ENCODE measurements at regions not wholly inside any gene's neighbourhood (a gene's known extent, or its start where the extent isn't known, plus 50 kb on each side); places are given as distances from the start of the nearest gene placed in this dataset.

DNA sequence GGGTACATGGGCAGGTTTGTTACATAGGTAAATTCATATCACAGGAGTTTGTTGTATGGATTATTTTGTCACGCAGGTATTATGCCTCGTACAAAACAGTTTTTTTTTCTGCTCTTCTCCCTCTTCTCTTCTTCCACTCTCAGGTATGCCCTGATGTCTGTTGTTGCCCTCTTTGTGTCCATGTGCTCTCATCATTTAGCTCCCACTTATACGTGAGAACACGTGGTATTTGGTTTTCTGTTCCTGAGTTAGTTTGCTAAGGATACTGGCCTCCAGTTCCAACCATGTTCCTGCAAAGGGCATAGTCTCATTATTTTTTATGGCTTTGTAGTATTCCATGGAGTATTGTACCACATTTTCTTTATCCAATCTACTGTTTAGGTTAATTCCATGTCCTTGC lies 65.7 kb downstream of the UNC5CL start:
- TF ChIP-seq, protein P1, sequence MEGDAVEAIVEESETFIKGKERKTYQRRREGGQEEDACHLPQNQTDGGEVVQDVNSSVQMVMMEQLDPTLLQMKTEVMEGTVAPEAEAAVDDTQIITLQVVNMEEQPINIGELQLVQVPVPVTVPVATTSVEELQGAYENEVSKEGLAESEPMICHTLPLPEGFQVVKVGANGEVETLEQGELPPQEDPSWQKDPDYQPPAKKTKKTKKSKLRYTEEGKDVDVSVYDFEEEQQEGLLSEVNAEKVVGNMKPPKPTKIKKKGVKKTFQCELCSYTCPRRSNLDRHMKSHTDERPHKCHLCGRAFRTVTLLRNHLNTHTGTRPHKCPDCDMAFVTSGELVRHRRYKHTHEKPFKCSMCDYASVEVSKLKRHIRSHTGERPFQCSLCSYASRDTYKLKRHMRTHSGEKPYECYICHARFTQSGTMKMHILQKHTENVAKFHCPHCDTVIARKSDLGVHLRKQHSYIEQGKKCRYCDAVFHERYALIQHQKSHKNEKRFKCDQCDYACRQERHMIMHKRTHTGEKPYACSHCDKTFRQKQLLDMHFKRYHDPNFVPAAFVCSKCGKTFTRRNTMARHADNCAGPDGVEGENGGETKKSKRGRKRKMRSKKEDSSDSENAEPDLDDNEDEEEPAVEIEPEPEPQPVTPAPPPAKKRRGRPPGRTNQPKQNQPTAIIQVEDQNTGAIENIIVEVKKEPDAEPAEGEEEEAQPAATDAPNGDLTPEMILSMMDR (IDR thresholded peaks at IDR 0.05; ENCODE audit: insufficient read depth, low read depth, low read length, missing control alignments) = no peak
- no peak for DNase-seq (ENCODE audit: low read depth)
- no peak overlapping the region for H3K4me3 ChIP-seq (ENCODE audit: low read length)

DNA sequence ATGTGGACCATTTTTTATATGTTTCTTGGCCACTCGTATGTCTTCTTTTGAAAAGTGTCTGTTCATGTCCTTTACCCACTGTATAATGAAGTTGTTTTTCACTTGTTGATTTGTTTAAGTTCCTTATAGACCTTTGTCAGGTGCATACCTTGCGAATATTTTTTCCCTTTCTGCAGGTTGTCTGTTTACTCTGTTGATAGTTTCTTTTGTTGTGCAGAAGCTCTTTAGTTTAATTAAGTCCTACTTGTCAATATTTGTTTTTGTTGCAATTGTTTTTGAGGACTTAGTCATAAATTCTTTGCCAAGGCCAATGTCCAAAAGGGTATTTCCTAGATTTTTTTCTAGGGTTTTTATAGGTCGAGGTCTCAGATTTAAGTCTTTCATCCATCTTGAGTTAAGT lies 66.2 kb downstream of the UNC5CL start:
- TF ChIP-seq, protein P1 (IDR thresholded peaks at IDR 0.05; ENCODE audit: insufficient read depth, low read depth, low read length, missing control alignments) = no peak

DNA sequence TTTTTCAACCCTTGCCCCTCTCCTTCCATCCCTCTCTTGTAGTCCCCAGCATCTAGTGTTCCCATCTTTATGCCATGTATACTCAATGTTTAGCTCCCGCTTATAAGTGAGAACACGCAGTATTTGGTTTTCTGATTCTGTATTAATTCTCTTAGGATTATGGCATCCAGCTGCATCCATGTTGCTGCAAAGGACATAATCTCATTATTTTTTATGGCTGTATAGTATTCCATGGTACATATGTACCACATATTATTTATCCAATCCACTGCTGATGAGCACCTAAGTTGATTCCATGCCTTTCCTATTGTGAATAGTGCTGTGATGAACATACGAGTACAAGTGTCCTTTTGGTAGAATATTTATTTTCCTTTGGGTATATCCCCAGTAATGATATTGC lies 66.8 kb downstream of the UNC5CL start:
- no peak overlapping the region for H3K4me3 ChIP-seq (ENCODE audit: low read length)
- TF ChIP-seq, protein P1 (IDR thresholded peaks at IDR 0.05; ENCODE audit: insufficient read depth, low read depth, low read length, missing control alignments) = no peak
- DNase-seq (ENCODE audit: low read depth) = no peak

More for the DNA sequence above, 66.2 kb downstream of the UNC5CL start:
- no peak overlapping the region for H3K4me3 ChIP-seq (ENCODE audit: low read length)
- no peak for DNase-seq (ENCODE audit: low read depth)

DNA sequence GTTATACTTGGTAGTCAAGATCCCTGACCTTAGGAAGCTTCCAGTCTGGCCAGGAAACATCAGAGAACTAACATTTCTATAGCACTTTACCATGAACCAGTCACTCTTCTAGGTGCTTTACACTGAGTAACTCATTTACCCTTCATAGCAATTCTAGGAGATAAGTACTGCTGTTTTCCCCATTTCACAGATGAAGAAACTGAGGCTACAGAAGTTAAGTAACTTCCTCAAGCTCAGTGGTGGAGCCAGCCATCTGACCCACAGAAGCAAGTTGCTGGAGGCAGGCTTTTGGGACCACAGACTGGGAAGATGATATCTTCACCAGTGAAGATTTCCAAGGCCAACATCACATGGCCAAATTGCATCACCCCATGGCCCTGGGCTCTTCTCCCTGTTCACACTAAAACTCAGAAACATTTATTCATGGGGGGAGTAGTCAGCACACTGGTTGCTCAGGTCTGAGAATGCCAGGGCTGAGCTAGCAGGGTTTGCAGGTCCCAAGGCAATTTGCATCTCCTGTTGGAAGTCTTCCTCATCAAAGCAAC lies 70.3 kb downstream of the UNC5CL start:
- H3K4me3 ChIP-seq (ENCODE audit: low read length) = no peak overlapping the region
- TF ChIP-seq, protein P1 (IDR thresholded peaks at IDR 0.05; ENCODE audit: insufficient read depth, low read depth, low read length, missing control alignments) = no peak
- DNase-seq (ENCODE audit: low read depth) = no peak

DNA sequence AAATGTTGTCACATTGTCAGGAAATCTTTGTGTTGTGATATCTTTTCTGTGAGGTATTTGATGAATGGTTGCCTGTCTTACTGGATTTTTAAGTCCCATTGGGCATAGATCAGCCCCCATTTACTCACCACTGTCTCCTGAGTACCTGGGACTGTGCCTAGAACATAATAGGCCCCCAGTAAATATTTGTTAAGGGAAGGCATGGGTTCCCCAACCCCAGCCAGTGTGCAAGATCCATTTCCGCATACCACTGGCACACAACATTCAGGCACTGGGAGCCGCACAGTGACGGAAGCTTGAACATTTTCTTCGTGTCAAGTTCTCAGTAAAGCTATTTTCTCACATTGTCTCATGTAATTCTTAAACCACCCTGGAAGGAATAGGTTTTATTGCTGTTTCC lies 72.2 kb downstream of the UNC5CL start:
- DNase-seq (ENCODE audit: low read depth) = no peak
- H3K4me3 ChIP-seq (ENCODE audit: low read length) = no peak overlapping the region
- TF ChIP-seq, protein P1 (IDR thresholded peaks at IDR 0.05; ENCODE audit: insufficient read depth, low read depth, low read length, missing control alignments) = no peak

DNA sequence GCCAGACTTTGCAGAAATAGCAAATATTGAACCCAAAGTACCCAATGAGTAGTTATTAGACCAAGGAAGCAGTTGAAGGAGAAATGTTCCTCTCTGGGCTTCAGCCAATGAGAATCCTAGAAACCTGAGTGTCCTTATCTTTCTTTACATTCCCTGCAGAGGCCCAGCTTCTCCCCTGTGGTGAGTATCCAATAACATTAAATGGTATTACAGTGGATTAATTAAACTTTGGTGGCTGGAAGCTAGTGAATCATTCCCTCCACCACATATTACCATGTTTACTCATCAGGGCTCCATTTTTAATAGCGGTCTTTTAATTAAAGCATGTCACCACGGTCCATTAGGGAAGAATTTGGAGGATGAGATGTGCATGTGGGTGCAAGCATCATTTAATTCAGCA lies 74.0 kb downstream of the UNC5CL start:
- DNase-seq (ENCODE audit: low read depth) = no peak
- H3K4me3 ChIP-seq (ENCODE audit: low read length) = no peak overlapping the region
- TF ChIP-seq, protein P1 (IDR thresholded peaks at IDR 0.05; ENCODE audit: insufficient read depth, low read depth, low read length, missing control alignments) = no peak

DNA sequence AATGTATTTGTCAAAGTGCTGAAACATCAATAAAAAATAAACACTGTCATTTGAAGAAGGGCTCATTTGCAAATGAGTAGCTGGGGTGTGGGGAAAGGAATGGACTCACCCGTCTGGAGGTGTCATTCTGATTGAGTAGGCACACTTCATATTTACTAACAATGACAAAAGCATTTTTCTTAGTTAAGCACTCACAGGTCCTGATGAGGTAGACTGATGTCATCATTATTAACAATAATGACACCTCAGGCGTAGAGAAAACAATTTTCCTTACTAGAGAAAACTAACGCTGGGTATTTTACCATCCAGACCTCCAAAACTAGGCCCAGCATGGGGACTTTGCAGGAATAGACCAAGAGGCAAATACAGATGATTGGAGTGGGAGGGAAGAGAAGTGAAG lies 76.0 kb downstream of the UNC5CL start:
- TF ChIP-seq, protein P1 (IDR thresholded peaks at IDR 0.05; ENCODE audit: insufficient read depth, low read depth, low read length, missing control alignments) = no peak
- H3K4me3 ChIP-seq (ENCODE audit: low read length) = no peak overlapping the region
- peak; percentile 23 for DNase-seq (ENCODE audit: low read depth)
